ENCODE measurements at regions not wholly inside any gene's neighbourhood (a gene's known extent, or its start where the extent isn't known, plus 50 kb on each side); places are given as distances from the start of the nearest gene placed in this dataset.

DNA sequence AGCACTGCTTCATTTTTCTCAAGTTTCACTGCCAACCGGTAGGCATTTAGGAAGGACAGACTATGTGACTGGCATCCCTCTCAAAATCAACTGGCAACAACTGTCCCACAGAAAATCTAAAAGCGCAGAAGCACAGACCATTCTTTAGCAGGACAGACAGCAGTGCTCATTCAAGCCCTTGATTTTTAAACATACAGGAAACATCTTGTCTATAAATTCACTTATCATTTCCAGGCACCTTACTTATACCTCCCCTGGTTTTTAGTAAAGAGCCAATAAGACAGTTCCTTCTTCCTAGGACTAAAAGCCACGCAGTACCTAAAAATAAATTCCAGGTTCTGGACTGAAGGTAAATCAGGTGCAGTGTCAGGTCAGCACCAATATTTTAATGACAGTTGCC lies 343.2 kb upstream of the WWC1 start:
- BruUV-seq (replicated peaks): no TSS peak
- Histone ChIP-seq H2AFZ (ENCODE audit: control insufficient read depth, low read depth, low read length) (no peak overlapping the region), H3K36me3 (ENCODE audit: control insufficient read depth in 2 of 2, insufficient read depth in 2 of 2, low read length in 1 of 2) (no peaks in the 10 kb centered on the region), H3K4me1 (ENCODE audit: control insufficient read depth, insufficient read depth, low read length) (no peaks in the 10 kb centered on the region), H3K9ac (ENCODE audit: control insufficient read depth, insufficient read depth, low read length) (no peak overlapping the region), H3K9me3 (replicated peaks; ENCODE audit: control insufficient read depth, insufficient read depth, low read length) (no peaks in the 10 kb centered on the region; the same call in 2 of the 3 replicates), H3K4me3 (no peak overlapping the region), H3K4me2 (ENCODE audit: control insufficient read depth, insufficient read depth) (no peak overlapping the region), H3K27ac (ENCODE audit: control insufficient read depth, insufficient read depth) (no peak overlapping the region), H4K20me1 (ENCODE audit: control insufficient read depth, insufficient read depth) (no peaks in the 10 kb centered on the region), H3K27me3 (replicated peaks in 1 of 2; ENCODE audit: control insufficient read depth in 2 of 2, insufficient read depth in 2 of 2, low read length in 1 of 2) (no peaks in the 10 kb centered on the region; a peak in 2 of 4 replicates), H3K79me2 (ENCODE audit: control insufficient read depth, insufficient read depth, low read length) (no peaks in the 10 kb centered on the region)
- WGBS (ENCODE audit: insufficient coverage, insufficient replicate concordance, low lambda C conversion rate, missing lambda C conversion rate): 3% methylated on average over 3 of the region's 3 CpGs
- SMC1A ChIA-PET (ENCODE audit: uncharacterized antibody, unreplicated experiment): no interaction called here
- POLR2A ChIA-PET: no interaction called here
- no peak for DNase-seq (ENCODE audit: low read depth, low spot score)
- CTCF ChIA-PET: interaction anchor here (1.4 kb wide), 1 partner anchor 16 kb away, joined by 4 read pairs; no protein-coding TSS in a partner anchor
- no peak for FAIRE-seq
- ATAC-seq: no peak
- no peak for TF ChIP-seq FOXK2 (IDR thresholded peaks at IDR 0.05)
- no peak for TF ChIP-seq SMC3 (IDR thresholded peaks at IDR 0.05; ENCODE audit: borderline replicate concordance, low read length)
- TF ChIP-seq CHD4 (IDR thresholded peaks at IDR 0.05): no peak
- TF ChIP-seq YY1 (IDR thresholded peaks at IDR 0.05; ENCODE audit: low read depth, low read length): no peak
- no peak for TF ChIP-seq CBX5 (IDR thresholded peaks at IDR 0.05; ENCODE audit: low read depth)
- no peak for TF ChIP-seq SREBF2 (IDR thresholded peaks at IDR 0.05; ENCODE audit: low read length)
- TF ChIP-seq BMI1 (IDR thresholded peaks at IDR 0.05; ENCODE audit: borderline replicate concordance): no peak
- TF ChIP-seq, protein P1, sequence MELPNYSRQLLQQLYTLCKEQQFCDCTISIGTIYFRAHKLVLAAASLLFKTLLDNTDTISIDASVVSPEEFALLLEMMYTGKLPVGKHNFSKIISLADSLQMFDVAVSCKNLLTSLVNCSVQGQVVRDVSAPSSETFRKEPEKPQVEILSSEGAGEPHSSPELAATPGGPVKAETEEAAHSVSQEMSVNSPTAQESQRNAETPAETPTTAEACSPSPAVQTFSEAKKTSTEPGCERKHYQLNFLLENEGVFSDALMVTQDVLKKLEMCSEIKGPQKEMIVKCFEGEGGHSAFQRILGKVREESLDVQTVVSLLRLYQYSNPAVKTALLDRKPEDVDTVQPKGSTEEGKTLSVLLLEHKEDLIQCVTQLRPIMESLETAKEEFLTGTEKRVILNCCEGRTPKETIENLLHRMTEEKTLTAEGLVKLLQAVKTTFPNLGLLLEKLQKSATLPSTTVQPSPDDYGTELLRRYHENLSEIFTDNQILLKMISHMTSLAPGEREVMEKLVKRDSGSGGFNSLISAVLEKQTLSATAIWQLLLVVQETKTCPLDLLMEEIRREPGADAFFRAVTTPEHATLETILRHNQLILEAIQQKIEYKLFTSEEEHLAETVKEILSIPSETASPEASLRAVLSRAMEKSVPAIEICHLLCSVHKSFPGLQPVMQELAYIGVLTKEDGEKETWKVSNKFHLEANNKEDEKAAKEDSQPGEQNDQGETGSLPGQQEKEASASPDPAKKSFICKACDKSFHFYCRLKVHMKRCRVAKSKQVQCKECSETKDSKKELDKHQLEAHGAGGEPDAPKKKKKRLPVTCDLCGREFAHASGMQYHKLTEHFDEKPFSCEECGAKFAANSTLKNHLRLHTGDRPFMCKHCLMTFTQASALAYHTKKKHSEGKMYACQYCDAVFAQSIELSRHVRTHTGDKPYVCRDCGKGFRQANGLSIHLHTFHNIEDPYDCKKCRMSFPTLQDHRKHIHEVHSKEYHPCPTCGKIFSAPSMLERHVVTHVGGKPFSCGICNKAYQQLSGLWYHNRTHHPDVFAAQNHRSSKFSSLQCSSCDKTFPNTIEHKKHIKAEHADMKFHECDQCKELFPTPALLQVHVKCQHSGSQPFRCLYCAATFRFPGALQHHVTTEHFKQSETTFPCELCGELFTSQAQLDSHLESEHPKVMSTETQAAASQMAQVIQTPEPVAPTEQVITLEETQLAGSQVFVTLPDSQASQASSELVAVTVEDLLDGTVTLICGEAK (IDR thresholded peaks at IDR 0.05; ENCODE audit: borderline replicate concordance): no peak
- no peak for TF ChIP-seq BHLHE40 (IDR thresholded peaks at IDR 0.05; ENCODE audit: borderline replicate concordance in 1 of 2, low read depth in 2 of 2, low read length in 1 of 2)
- no peak for TF ChIP-seq RAD21 (IDR thresholded peaks at IDR 0.05; ENCODE audit: insufficient read depth, low read depth, low read length)
- TF ChIP-seq BCL11A (IDR thresholded peaks at IDR 0.05; ENCODE audit: low read depth, low read length): no peak
- TF ChIP-seq, protein P2, sequence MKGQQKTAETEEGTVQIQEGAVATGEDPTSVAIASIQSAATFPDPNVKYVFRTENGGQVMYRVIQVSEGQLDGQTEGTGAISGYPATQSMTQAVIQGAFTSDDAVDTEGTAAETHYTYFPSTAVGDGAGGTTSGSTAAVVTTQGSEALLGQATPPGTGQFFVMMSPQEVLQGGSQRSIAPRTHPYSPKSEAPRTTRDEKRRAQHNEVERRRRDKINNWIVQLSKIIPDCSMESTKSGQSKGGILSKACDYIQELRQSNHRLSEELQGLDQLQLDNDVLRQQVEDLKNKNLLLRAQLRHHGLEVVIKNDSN (IDR thresholded peaks at IDR 0.05; ENCODE audit: borderline replicate concordance, extremely low read length, insufficient read depth, low read depth, low read length): no peak
- intact Hi-C loops (cut with micrococcal nuclease; ENCODE audit: unreplicated experiment): no loop called here
- RAD21 ChIA-PET (ENCODE audit: unreplicated experiment): no interaction called here
- in situ Hi-C loops (cut with MboI): no loop called here

All from GM12878 (cell line).